Cardiac fibroblast (primary cell): ENCODE measurements at regions not wholly inside any gene's neighbourhood (a gene's known extent, or its start where the extent isn't known, plus 50 kb on each side); places are given as distances from the start of the nearest gene placed in this dataset.
A peak's percentile ranks its signal among the peaks of the same experiment; 100 is the strongest.

Experiments
- DNase-seq, 2 donors: peaks; one replicate each; pipeline versions ENCODE4 v3.0.0 to v3.0.0-alpha.2; 2010; ENCODE audit warnings: low read depth in 2 of 2
- H3K4me3 ChIP-seq, 2 donors: replicated peaks in 1 of 2; 1 replicate in 1 of 2; 2 replicates in 1 of 2; pipeline ENCODE4 v1.5.1; 2011; ENCODE audit warnings: low read depth in 2 of 2, low read length in 2 of 2, mild to moderate bottlenecking in 2 of 2, moderate library complexity in 1 of 2
- TF ChIP-seq, protein P1 (sequence below): IDR thresholded peaks from one replicate; pipeline ENCODE4 v1.5.1; 2011; ENCODE audit warnings: low read depth, mild to moderate bottlenecking, low read length, inconsistent platforms

DNA sequence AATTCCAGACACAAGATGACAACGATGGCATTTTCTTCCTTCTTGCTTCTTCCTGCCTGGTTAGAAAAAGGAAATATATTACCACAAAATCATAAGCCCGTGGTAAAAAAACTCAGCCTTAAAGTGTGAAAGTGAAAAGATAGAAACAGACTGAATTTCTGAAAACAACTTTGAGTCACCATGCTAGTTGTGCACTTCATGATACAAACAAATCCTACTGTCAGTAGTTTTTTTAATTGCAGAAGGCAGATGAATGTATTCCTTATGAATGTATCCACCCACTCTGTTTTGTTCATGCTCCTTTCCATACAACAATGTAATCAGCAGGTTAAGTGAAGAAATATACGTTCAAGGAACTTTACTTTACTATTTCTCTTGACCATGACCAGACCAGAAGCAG is 1144.7 kb downstream of the OTOL1 start:
- no peak overlapping the region for H3K4me3 ChIP-seq
- no peak for DNase-seq
- TF ChIP-seq, protein P1, sequence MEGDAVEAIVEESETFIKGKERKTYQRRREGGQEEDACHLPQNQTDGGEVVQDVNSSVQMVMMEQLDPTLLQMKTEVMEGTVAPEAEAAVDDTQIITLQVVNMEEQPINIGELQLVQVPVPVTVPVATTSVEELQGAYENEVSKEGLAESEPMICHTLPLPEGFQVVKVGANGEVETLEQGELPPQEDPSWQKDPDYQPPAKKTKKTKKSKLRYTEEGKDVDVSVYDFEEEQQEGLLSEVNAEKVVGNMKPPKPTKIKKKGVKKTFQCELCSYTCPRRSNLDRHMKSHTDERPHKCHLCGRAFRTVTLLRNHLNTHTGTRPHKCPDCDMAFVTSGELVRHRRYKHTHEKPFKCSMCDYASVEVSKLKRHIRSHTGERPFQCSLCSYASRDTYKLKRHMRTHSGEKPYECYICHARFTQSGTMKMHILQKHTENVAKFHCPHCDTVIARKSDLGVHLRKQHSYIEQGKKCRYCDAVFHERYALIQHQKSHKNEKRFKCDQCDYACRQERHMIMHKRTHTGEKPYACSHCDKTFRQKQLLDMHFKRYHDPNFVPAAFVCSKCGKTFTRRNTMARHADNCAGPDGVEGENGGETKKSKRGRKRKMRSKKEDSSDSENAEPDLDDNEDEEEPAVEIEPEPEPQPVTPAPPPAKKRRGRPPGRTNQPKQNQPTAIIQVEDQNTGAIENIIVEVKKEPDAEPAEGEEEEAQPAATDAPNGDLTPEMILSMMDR: no peak

DNA sequence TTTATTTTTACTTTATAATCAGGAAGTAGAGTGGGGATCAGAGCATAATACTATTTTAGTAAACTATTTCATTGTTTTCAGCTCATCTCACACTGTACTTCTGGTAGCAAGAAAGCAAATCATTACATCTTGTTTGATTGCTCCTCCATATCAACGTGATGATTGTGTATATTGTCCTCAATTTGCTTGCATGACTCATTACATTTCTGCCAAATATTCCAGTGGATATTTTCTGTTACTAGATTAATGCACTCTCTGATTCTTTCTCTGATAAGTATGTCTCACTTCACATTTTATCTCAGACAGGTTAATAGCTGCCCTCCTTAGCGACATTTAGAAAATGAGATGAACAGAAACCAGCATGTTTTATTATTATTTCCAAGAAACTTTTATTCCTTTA is 1145.3 kb downstream of the OTOL1 start:
- TF ChIP-seq, protein P1: no peak
- no peak overlapping the region for H3K4me3 ChIP-seq
- DNase-seq: no peak

DNA sequence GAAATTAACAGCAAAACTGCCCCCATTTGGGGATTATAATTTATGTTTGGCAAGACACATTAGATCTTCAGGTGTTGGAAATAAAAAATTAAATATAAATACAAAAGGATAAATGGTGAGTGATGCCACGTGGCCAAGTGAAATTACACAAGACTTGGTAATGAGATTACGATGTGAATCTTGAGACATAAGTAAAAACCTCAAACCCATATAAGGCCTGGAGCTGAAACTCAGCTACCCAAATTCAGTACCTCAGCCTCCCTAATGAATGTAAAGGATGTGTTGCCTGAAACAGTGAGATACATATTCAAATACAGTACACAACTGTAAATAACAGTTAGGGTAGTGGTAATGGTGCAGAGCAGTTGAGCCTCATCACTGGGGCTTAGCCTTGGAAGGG is 1146.6 kb downstream of the OTOL1 start:
- H3K4me3 ChIP-seq: no peak overlapping the region
- TF ChIP-seq, protein P1: no peak
- DNase-seq: peak; percentile 0 to 1

DNA sequence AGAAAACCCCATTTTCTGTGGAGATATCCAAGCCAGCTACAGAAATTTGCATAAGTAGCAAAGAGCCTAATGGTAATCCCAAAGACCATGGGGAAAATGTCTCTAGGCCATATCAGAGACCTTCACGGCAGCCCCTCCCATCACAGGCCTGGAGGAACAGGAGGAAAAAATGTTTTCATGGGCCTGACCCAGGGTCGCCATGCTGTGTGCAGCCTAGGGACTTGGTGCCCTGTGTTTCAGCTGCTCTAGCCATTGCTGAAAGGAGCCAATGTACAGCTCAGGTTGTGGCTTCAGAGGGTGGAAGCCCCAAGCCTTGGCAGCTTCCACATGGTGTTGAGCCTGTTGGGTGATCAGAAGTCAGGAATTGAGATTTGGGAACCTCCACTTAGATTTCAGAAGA is 1150.7 kb downstream of the OTOL1 start:
- H3K4me3 ChIP-seq: no peak overlapping the region
- no peak for DNase-seq
- TF ChIP-seq, protein P1: no peak

DNA sequence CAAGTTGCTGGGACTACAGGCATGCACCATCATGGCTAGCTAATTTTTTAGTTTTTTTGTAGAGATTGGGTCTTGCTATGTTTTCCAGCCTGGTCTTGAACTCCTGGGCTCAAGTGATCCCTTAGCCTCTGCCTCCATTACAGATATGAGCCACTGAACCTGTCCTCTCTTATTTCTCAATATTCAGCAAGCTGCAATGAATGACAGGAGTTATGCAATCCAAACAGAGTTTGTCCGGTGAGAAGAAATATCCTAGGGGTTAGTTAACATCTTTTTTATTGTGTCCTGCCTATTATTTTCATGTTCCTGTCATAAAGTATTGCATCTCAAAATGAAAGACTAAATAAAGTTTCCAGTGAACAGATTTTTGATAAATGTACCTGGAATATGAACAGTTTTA is 1161.4 kb downstream of the OTOL1 start:
- H3K4me3 ChIP-seq: no peak overlapping the region
- TF ChIP-seq, protein P1: no peak
- DNase-seq: no peak

DNA sequence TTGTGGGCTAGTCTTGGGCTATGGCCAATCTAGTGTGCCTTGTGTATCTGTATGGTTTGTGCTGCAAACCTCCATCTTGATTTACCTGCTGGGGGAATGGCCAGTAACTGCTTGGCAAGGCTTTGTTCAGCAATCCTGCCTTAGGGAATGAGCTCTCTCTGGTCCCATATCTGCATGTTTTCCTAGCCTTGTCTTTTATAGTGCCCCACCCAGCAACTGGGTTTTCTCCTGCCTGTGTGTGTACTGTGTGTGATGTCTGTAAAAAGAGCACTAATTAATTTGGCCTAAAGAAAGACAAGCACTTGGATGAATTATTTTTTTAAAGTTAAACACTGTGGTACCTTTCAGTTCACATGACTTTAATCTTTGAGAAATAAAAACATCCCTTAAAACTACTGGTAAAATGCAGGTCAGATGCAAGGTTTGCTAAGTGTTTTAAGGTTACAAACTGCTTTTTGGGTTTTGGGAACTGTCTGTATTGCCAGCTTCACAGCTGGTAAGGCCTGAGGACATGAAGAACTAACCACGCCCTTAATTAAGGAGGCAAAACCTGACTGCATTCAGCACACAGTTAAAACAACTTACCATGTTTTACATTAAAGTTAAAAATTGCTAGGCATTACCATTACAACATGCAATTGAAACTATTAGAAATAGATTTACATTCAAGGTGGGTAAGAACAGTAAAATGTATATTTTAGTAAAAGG is 1169.2 kb downstream of the OTOL1 start:
- DNase-seq: no peak
- TF ChIP-seq, protein P1: no peak
- no peak overlapping the region for H3K4me3 ChIP-seq

DNA sequence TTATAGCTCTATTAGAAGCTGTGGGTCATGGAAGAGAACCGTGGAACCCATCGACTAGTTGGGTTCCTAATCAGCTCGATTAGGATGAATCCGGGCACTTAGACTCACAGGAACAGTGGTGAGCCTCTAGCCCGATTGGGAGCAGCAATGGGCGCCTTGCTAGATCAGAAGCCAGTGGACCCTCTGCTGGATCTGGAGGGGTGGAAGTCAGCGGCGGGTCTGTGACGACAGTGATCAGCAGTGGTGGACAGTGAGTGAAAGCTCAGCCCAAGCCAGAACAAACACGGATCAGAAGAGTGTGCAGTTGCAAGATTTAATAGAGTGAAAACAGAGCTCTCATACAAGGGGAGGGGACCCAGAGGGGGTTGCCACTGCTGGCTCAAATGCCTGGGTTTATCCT is 1170.2 kb downstream of the OTOL1 start:
- no peak for DNase-seq
- TF ChIP-seq, protein P1: no peak
- no peak overlapping the region for H3K4me3 ChIP-seq
